GM18498 (cell line): ENCODE measurements at regions not wholly inside any gene's neighbourhood (a gene's known extent, or its start where the extent isn't known, plus 50 kb on each side); places are given as distances from the start of the nearest gene placed in this dataset.
"Not testable (repeated sequence)": the region's sequence is repeated elsewhere in the genome, so short reads cannot be mapped to it uniquely, and the experiment has no call there.

Source experiments
- ATAC-seq: cut with Tn5 transposase; IDR thresholded peaks from one replicate; pipeline ENCODE4 v1.9.1; 2021; ENCODE audit warnings: mild to moderate bottlenecking, moderate library complexity; ENCODE audit not compliant: unreplicated experiment

DNA sequence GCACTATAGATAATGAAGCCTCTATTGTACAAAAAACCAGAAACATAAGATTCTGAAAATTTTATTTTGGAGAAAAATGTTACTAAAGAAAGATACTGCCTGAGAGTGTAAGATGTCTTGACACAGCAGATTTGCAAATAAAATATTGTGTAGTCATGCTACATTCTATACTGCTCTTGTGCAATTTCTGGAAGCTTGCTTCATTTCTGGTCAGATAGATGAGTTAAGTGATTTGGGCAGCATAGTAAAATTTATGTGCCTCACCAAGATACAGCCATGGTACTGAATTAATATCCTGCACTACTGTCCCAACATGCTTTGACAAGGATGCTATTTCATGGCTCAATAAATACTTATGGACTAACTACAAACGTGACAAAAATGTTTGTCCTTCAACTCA is 55.1 kb upstream of the STARD13 start:
- ATAC-seq, result no peak

GRCh38 chr13:33341861-33342452 is 56.4 kb upstream of the STARD13 start:
- ATAC-seq, result no peak

DNA sequence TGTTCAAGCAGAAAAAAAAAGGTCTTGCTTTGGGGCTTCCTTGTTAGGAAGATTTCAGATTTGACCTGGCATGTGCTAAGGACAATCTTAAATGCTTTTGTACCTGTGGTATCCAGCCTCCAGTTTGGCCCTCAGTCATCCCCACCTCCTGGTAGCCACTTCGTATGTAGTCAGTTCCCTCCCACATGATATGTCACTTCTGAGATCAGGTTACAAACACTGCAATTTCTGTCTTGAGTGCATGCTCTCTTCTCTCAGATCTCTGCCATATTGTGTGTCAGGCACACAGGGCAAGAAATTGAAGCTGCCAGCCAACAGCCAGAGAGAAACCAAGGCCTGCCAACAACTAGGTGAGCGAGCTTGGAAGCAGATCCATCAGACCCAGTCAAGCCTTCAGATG is 60.3 kb upstream of the STARD13 start:
- ATAC-seq, result no peak

GRCh38 chr13:33347861-33348260 is 62.3 kb upstream of the STARD13 start:
- no peak for ATAC-seq

GRCh38 chr13:33348366-33348765 is 62.8 kb upstream of the STARD13 start:
- no peak for ATAC-seq

- ATAC-seq, result no peak
Measured at GRCh38 chr13:33349288-33349985, 63.9 kb upstream of the STARD13 start.

- no peak for ATAC-seq
Measured at GRCh38 chr13:33349986-33350826, 64.7 kb upstream of the STARD13 start.

DNA sequence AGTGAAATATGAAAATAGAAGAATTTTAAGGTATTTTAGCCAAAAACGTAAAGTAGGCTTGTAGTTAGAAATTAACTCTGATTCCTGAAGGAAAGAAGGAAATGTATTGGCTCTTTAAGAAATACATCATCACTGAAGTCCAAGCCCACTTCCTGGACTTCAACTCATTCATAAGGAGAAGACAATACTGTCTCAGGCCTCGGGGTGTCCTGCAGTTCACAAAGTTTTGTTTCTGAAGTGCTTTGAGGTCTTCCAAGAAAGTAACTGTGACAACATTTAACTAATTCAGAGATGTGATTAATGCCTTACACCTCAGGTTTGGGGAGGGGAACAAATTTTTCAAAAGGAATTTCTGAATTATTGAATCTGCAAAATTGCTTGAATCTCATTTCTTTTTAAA is 65.8 kb upstream of the STARD13 start:
- no peak for ATAC-seq

- no peak for ATAC-seq
Measured at GRCh38 chr13:33352041-33352440, 66.5 kb upstream of the STARD13 start.

- ATAC-seq, result no peak
Measured at GRCh38 chr13:33352526-33352925, 67.0 kb upstream of the STARD13 start.

GRCh38 chr13:33353210-33353609 is 67.7 kb upstream of the STARD13 start:
- ATAC-seq, result peak; percentile 78

GRCh38 chr13:33353646-33354045 is 68.1 kb upstream of the STARD13 start:
- ATAC-seq, result no peak

- no peak for ATAC-seq
Measured at GRCh38 chr13:33355201-33355895, 69.8 kb upstream of the STARD13 start.

GRCh38 chr13:33358076-33358475 is 72.5 kb upstream of the STARD13 start:
- not testable (repeated sequence) for ATAC-seq

DNA sequence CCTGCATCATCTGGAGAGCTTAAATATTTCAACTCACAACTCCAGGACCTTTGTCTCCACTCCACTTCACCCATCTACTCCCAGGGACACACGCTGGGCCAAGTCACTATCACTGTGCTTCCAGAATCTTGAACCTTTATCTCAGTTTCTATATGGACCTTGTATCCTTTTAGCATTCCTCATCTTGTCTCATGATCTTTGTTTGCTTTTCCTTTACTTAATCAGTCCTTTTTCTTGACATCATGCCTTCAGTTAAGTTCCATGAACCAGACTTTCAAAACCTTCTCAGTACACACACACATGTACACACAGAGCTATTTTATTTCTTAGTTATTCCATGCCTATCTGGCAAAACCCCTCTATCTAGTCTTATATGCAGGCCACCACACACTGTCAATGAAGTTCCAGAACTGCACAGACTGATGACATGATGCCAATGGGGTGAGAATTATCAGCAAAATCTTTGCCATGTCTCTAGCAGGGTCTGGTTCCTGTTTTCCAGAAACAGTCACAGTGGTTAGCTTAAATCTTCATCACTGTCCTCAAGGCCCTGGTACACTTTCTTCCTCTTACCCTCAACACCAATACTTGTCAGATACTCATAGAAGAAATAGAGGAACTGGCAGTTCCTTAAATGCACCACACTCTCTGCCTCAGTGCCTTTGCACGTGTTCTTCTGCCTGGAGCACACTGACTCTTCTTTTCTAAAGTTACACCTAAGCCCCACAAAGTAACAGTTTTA is 77.6 kb upstream of the STARD13 start:
- ATAC-seq, result no peak

DNA sequence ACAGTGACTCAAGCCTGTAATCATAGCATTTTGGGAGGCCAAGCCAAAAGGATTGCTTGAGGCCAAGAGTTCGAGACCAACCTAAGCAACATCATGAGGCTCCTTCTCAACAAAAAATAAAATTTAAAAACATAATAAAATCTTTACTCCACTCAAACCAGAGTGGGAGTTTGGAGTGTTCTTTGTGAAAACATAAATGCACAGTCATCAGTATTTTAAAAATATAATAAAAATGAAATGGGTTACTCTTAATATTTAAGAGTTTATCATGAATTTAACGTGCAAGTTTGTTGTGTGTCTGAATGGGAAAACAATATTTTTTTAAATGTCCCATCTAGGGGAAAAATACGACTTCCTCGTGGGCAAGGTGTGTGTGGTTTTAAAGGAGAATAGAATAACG is 78.6 kb upstream of the STARD13 start:
- no peak for ATAC-seq

DNA sequence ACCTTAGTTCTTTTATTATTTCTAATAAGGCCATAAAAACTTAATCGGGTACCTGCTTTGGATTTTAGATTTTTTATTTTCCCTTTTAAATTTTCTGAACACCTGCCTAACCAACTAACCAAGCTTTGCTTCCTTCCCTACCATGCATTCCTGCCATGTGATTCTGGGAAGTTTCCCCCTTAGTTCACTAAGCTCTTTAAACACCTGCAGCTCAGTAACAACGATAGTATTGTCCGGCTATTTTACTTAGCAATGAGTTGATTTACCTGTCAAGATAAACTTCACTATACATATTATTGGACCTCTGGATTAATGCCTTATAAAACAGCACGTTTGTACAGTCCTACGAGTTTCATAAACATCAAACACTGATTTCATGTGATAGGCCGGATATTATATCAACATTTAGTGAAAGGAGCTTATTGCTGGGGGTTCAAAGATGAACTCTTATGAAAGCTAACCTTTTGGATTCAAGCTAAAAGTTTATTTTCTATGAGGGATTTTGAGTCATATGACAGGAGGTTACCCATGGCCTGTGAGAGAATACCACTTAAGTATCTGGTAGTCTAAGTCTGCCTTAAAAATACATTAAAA is 81.0 kb upstream of the STARD13 start:
- ATAC-seq, result no peak

DNA sequence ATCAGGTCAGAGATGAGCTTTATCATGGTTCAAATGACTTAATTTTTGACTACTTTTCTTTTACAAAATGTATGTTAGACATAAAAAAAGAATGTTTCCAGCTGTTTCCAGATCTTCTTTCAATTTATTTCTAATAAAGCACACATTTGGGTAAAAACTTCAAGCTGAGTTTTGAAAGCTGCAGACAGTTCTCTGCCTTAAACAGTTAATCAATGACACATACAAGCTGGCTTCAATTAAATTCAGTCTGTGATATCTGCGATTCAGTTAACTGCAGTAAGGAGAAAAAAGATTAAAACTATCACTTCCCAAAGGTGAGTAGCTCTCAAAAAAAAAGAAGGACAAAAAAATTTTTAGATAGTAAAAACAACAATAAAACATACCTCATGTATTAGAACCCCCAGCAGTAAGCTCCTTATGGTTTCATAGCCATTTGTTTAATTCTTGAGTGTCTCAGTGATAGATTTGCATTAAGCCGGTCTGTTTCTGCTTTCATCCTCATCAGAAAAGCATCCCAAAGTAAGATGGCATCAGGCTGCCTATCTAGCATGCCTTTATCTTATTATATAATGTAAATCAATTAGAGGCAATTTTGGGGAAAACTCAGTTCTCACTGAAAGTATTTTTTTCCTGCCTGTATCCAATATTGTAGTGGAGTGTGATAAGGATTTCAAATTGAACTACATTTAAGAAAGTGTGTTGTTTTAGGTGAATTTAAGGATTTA is 81.8 kb upstream of the STARD13 start:
- ATAC-seq, result no peak

DNA sequence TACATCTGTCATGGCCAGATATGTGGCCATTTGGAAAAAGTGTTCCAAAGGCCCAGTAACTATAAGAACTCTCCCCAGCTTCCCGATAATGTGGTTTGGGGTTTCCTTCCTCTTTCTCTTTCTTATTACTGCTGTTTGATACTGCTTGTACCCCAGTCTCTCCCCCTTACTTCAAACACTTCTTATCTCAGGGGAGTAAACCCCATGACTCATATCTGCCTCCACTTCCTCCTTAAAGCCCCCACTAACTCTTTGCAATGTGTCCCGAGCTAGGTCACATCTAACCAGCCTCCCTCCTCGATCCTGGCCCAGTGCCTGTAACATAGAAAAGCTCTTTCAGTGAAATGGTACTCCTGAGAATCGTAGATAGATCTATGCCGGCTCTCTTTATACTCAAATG is 82.4 kb upstream of the STARD13 start:
- ATAC-seq, result peak; percentile 69

- no peak for ATAC-seq
Measured at GRCh38 chr13:33369073-33369472, 83.5 kb upstream of the STARD13 start.
